ENCODE measurements at regions not wholly inside any gene's neighbourhood (a gene's known extent, or its start where the extent isn't known, plus 50 kb on each side); places are given as distances from the start of the nearest gene placed in this dataset.
"Not testable (repeated sequence)": the region's sequence is repeated elsewhere in the genome, so short reads cannot be mapped to it uniquely, and the experiment has no call there.

DNA sequence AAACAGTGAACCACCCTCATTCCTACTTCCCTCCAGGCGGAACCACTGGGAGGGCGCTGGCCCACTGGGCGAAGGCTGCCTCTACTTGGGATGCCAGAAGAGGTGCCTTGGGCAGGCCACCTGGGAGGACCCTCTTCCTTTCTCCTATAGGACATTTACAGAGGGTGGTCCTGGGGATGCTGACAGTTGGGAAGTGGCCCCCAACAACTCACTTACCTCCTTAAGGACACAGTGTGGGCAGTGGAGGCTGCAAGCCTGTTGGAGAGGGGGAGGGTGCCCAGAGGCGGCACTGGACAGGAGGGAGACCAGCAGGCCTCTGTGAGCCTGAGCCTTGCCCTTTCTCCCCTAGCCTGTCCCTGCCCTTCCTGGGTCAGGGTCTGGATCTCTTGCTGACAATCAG lies 346.4 kb upstream of the HS6ST1 start:
- DNase-seq = no peak

DNA sequence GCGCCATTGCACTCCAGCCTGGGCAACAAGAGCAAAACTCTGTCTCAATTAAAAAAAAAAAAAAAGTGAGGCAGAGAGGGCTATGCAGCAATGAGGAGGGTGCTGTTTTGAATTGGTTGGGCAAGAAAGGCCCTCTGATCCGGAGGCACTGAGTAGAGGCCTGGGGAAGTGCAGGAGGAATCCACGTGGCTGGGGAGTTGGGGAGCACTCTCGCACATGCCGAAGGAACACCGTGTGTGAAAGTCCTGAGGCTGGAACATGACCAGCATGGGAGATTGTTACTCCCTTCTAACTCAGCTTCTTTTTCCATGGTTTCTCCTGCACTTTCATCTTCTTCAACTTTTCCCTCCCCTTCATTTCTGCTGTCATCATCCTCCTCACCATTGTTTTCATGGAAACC lies 347.9 kb upstream of the HS6ST1 start:
- no peak for DNase-seq

DNA sequence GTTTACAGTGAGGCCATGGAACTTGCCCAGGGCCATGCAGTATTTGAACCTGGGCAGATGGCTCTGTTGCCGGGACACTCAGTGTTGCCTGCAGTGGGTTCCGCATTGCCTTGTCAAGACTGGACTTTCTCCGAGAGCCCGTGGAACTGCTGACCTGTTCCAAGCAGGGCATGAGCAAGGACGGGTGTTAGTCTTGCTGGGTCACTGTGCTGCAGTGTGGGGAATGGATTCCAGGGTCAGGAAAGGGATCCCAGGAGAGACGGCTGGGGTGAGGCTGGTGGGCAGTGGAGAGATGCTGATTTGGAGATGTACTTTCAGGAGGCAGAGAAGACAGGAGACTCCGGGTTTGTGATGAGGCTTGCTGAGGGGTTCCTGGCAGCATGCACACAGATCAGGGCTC lies 348.7 kb upstream of the HS6ST1 start:
- no peak for DNase-seq

DNA sequence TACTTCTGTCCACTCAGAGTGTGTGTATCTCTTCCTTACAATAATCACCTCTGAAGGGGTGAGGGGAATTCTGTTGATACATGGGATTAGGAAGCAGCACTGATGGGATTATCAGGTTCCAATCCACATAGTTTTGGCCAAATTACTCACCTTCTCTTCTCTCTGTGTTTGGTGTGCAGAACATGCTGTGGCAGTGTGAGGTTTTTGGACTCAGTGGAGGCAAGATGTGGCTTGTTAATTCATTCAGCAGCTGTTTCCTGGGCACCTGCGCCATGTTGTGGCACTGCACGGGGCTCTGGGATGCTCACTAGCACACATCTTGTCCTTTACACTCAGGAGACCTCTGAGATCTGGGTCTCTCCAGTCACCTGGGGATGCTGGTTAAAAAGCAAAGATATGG lies 350.3 kb upstream of the HS6ST1 start:
- DNase-seq = no peak

DNA sequence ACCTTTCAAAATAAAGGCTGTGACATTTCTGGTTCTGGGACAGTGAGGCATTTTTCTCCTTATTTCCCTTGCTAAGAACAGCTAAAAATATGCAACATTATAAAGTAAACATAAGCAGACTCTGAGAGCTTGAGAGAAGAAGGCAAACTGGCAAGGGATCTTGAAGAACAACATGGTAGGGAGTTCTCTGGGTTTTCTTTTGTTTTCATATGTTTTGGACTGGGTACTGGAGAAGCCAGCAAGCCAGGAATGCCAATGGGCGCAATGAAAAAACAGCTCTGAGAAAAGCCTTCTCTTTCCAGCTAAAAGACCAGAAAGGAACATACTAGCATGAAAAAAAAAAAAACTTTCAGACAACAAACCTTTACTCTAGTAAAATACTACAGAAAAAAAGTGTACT lies 351.4 kb upstream of the HS6ST1 start:
- no peak for DNase-seq

DNA sequence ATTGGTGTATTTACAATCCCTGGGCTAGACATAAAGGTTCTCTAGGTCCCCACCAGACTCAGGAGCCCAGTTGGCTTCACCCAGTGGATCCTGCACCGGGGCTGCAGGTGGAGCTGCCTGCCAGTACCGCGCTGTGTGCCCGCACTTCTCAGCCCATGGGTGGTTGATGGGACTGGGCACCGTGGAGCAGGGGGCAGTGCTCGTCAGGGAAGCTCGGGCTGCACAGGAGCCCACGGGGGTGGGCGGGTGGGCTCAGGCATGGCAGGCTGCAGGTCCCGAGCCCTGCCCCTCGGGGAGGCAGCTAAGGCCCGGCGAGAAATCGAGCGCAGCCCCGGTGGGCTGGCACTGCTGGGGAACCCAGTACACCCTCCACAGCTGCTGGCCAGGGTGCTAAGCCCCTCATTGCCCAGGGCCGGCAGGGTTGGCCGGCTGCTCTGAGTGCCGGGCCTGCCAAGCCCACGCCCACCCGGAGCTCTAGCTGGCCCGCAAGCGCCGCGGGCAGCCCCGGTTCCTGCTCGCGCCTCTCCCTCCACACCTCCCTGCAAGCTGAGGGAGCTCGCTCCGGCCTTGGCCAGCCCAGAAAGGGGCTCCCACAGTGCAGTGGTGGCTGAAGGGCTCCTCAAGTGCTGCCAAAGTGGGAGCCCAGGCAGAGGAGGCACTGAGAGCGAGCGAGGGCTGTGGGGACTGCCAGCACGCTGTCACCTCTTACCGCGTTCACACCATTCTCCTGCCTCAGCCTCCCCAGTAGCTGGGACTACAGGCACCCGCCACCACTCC lies 353.5 kb upstream of the HS6ST1 start:
- not testable (repeated sequence) for DNase-seq

DNA sequence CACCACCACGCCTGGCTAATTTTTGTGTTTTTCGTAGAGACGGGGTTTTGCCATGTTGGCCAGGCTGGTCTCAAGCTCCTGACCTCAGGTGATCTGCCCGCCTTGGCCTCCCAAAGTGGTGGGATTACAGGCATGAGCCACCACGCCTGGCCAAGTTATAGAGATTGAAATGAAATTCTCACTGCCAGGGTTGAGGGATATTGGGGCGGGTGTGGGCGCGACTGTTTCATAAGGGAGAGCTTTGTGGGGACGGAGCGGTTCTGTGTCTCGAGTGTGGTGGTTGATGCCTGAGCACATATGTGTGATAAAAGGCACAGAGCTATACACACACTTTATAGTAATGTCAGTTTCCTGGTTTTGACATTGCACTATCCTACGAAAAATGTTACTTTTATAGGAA lies 361.0 kb upstream of the HS6ST1 start:
- not testable (repeated sequence) for DNase-seq

DNA sequence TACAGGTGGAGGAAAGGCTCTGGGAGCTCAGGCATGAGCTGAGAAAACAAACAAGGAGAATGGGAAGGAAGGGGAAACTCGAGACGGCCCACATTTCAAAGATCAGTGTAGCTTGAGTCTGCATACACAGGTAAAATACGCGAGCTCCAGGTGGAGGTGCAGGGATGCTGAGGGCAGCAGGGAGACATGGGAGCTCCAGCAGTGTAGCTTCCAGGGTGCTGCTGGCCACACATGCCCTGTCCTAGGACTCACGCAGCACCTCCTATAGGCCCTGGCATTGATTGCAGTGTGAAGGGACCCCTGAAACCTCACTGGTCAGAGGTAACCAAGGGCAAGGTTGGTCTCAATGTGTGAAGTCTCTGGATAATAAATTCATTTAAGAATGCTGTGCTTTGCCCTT lies 362.8 kb upstream of the HS6ST1 start:
- DNase-seq = no peak

DNA sequence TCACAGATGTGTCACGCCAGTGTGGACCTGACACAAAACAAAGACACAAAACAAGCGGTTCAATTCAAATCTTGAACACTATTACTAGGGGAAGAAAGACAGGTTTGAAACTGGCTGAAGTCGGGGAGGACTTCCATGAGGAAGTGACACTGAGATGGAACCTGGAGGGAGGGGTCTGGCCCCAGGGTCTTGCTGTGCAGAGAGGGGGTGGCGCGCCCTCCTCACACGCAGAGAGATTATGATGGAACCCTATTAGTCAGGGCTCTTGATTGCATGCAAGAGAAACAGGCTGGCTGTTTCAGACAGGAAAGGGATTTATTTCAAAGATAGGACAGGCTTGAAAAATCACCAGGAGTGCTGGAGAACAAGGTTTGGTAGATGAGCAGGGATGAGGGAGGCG lies 363.6 kb upstream of the HS6ST1 start:
- DNase-seq = peak in 2 of 4 experiments; percentile 10 to 11

DNA sequence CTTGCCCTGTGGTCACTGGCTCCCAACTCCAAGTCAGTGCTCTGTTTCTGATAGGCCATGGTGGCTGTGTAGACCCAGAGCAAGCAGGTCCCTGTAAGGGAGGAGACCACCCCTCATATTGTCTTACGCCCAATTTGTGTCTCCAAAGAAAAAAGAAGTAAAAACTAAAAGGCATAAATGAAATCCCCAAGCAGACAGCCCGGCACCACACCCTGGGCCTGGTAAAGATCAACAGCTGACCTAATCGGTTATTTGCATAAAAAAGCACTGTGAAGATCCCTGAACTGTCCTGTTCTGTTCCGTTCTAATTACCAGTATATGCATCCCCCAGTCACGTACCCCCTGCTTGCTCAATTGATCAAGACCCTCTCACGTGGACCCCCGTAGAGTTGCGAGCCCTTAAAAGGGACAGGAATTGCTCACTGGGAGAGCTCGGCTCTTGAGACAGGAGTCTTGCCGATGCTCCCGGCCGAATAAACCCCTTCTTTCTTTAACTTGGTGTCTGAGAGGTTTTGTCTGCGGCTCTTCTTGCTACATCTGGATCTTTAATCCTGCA lies 364.1 kb upstream of the HS6ST1 start:
- no peak for DNase-seq

DNA sequence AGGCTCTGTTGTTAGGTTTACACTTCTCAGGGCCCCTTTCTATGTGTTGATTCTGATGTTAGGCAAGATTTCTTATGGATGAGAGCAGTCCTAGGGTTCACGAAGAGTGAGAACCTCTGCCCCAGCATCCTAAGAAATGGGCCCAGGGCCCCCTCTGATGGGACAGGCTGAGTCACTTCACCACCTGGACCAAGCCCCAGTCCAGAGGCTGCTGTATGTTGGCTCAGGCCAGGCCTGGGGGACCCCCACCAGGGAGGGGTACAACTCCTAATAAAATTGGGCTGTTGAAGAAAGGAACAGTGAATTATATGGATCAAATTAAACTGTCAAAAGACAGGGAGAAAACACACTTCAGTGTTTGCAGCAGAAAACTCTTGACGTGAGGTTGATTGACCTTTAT lies 365.9 kb upstream of the HS6ST1 start:
- no peak for DNase-seq

DNA sequence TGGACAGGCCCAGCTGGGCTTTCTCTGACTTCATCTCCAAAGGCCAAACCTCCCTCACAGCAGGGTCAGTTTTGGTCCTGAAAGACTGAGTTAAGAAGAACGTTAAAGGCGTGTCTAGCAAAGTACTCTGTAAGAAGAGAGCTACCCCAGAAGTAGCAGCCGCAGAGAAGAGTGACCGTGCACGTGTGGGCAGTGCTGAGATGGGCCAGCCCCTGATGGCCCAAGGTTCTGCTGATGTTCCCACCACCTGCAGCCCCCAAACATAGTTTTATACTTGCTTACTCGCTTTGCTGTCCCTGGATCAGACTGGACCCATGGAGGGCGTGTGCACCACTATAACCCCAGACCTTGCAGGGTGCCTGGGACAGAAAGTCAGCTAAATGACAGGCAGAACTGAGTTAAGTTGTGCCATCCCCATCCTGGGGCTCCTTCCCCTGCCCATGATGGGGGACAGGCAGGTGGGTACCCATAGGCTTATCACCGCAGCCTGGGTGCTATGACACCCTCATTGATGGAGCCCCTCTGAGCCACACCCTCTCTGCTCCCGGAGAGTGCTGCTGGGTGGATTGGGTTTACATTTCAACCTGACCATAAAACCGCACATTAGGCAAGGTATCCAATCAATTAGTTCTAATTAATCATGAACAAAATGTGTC lies 367.3 kb upstream of the HS6ST1 start:
- DNase-seq = no peak

DNA sequence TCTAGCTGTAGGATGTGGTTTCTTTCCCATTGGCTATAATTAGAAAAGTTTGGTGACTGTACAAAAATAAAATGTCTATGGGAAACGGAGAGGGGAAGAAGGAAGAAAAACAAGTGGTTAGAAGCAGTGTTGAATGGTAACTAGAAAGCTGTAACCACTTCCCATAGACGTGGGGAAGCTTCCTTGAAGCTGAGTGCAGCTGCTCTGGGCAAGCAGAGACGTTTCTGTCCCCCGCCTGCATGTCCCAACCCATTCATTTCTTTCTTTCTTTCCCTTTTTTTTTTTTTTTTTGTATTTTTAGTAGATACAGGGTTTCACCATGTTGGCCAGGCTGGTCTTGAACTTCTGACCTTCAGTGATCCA lies 367.8 kb upstream of the HS6ST1 start:
- DNase-seq = peak; percentile 38 to 76 (median 70)

DNA sequence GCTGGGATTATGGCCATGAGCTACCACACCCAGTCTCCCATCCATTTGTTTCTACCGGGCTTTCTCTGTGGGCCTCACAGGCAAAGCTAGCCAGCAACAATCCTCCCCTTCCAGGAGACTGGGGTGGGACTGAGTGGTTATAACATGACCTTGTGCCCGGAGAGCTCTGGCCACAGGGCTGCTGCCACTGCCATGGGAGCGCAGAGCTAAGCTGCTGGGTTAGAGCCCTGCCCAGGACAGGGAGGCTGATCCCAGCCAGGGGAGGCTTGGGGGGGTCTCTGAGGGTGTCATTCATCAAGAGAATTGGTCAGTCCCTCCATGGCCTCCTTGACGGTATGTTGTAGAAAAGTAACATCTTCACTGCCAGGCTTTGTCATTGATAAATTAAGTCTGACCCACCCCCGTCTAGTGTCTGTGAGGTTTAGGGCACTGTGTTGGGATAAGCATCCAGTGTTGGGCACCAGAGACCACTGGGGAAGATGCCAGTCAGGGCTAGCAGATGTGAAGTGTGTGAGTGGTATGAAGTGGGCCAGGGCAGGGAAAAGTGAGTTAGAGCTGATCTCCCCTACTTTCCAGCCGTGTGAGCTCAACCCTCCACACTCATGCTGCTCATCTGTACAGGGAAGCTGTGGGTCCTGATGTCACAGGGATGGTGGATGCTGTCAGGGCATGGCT lies 368.4 kb upstream of the HS6ST1 start:
- DNase-seq = no peak

DNA sequence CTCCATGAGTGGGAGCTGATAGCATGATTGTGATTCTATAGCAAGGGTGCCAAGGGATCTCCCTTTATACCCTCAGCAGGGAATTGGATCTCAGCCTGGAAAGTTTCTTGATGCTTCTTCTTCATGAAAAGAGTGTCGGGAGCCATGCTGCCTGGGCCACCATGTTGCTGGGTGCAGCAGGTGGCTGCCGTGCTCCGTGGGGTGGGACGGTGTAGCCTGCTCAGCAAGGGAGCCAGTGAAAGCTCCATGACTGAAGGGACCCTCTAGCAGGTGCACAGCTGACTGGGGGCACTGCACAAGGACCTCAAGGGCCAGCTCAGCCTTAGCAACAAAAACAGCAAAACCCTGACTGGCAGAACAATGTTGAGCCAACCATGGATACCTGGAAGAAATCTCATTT lies 368.9 kb upstream of the HS6ST1 start:
- DNase-seq = no peak

DNA sequence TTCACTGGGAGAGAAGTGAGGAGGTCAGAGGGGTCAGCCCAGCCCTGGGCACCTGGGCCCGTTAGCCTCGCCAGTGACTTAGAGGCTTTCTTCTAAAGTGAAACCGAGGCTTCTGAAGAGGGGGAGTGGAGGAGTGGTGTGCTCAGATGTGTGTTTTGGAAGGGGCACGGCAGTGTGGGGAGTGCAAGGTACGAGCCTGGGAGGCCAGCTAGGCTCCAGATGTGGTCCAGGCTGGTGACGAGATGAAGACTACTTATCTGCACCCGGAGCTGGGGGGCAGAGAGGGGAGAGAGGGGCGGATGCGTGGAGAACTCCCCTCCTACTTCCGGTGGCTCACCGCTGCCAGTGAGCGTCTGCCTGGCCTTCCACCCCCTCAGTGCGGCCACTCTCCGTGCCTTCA lies 371.3 kb upstream of the HS6ST1 start:
- no peak for DNase-seq

DNA sequence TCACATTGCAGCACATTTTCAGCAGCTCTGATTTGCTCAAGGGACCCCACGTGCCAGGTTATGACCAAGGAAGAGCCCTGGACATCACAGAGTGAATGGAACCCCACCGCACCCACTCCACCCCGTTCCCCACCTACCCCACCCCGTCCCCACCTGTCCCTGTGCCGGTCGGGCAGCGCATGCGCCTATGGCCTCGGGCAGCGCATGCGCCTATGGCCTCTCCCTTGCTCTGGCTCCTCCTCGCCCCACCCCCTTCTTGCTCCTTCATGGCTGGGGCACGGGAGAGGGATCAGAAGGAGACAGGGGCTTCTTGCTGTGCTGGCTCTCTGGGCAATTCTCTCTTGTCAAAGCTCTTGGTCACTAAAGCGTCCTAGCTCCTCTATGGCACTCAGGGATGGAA lies 371.8 kb upstream of the HS6ST1 start:
- DNase-seq = no peak

DNA sequence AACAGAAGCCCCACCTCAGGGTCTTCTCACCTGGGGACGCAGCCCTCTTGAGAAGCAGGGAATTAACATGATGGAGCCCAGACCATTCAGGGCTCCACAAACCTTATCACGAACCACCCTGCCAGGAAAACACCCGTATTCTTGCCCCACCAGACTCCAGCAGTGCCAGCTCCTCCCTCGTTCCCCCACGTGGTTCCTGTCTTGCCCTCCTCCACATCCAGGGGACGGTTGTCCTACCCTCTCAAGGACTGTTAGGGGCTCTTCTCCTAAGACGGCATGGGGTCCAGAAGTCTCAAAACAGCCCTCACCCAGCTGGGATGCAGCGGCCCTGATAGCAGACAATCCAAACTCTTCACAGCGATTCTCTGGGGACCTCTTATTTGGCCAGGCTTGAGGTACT lies 372.2 kb upstream of the HS6ST1 start:
- DNase-seq = no peak

DNA sequence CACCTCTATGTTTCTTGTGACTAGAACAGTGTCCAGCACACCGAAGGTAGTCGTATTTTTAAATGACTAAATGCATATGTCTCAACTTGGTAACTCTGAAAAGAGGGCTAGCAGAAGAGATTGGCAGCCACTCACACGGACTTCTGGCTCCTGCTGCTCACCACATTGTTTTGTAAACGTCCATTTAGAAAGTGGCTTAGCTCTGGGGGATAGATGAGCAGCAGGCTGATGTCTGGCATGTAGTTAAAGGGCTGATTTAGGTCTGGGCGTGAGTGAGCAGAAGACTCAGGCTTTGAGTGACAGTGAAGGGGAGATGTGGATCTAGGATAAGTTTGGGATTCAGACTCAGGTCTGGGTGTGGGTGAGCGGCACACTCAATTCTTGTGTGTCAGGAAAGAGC lies 372.9 kb upstream of the HS6ST1 start:
- DNase-seq = no peak

DNA sequence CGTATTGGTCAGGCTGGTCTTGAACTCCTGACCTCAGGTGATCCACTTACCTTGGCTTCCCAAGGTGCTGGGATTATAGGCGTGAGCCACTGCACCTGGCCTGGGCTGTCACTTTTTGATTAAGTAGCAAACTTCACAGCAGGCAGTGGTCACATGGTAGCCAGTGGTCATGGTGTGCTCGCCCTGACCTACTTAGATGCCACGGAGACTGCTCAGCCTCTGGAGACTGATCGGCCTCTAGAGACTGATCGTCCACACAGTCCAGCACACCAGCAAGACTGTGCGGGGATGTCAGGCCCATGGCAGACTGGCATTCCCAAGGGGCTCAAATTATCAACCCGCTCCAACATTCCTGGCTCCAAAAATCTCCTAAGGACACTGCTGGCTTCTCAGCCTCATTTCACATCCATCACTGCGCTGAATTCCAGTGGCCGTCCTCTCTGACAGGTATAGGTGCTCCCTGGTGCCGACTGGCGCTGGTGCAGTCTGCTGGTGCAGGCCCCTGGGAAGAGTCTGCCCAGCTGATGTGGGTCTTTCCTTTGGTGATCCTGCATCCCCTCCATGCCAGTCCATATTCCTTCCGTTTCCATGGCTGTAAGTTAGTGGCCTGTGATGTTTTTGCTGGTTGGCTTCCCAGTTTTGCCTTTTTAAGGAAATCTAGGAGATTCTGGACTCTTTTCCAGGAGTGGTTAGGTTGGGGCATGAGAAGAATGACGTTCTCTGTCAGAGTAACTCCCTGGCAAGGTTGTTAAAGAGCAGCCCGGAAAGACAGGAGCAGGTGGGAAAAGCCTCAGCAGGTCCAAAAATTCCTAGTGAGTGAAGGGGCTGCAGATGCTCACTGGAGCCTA lies 374.5 kb upstream of the HS6ST1 start:
- no peak for DNase-seq

DNA sequence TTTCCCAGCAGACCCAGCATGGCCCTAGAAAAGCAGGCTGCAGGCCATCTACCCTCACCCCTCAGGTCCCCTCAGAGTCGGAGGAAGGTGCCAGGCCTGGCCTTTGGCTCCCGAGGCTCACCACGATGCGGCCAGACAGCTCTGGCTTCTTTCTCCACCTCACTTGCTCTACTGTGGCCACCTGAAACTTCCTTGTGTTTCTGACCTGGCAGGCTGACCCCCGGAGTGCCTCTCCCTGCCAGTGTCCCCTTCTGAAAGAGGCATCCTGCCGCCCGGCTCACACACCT lies 375.0 kb upstream of the HS6ST1 start:
- DNase-seq = no peak

DNA sequence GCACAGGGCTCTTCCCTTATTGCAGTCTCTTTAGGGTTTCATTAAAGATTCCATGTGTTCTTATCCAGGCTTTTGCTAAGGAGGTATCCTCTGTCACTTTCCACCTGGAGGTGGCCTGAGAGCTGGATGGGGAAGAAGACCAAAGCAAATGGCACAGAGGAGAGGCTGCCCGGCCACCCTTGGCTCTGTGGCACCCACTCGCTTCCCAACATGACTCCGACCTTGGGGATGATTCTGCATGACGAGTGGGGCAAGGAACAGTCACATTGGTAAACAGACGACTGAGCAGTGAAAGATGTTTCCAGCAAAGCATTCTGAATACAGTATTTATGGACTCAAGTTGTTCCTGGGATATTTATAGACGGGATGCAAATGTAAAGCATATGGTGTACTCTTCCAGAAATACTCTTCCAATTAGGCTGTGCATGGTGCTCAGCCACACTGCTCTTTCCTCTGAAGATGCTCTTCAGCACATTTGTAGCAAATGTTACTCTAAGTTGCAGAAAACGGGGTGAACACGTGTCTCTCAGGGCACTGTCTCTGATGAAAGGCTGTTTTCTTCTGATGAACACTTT lies 377.1 kb upstream of the HS6ST1 start:
- no peak for DNase-seq

DNA sequence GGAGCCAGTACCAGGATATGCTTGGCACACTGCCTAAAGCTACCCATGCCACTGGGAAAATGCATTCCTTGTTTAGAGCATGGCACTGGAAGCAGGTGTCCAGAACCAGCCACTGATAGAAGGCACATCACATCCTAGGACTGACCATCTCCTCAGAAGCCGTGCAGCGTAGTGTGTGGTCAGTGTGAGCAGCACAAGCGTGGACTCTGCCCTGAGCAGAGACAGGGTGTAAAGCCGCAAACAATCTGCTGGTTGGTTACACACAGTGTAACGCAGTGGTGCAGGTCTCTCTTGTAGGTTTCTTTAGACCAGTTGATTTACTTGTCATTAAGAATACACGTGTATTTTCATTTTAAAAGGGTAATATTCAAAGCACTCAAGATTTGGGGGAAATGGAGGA lies 377.8 kb upstream of the HS6ST1 start:
- DNase-seq = no peak
